Astrocyte (in vitro differentiated cells and primary cell): ENCODE measurements at regions not wholly inside any gene's neighbourhood (a gene's known extent, or its start where the extent isn't known, plus 50 kb on each side); places are given as distances from the start of the nearest gene placed in this dataset.
"Not testable (repeated sequence)": the region's sequence is repeated elsewhere in the genome, so short reads cannot be mapped to it uniquely, and the experiment has no call there.

Experiments
- DNase-seq: peaks from one replicate; pipeline ENCODE4 v3.0.0-alpha.2; 2010; ENCODE audit warnings: low read depth
- FAIRE-seq: peaks from 2 replicates; lab custom pipeline; 2011; peaks lifted over from hg19 to GRCh38; lab: Jason Lieb, UNC
- H2AFZ ChIP-seq: 2 replicates; pipeline ENCODE4 v1.6.0; 2012; ENCODE audit warnings: low read depth, low read length, inconsistent platforms
- H3K27ac ChIP-seq: 2 replicates; pipeline ENCODE4 v1.5.1; 2011; ENCODE audit warnings: low read depth, low read length, inconsistent platforms
- H3K27me3 ChIP-seq: 2 replicates; pipeline ENCODE4 v1.6.0; 2011; ENCODE audit warnings: low read length, inconsistent platforms; ENCODE audit not compliant: insufficient read depth
- H3K36me3 ChIP-seq: 2 replicates; pipeline ENCODE4 v1.5.1; 2011; ENCODE audit warnings: low read length, inconsistent platforms; ENCODE audit not compliant: insufficient read depth
- H3K4me1 ChIP-seq: 2 replicates; pipeline ENCODE4 v1.5.1; 2011; ENCODE audit warnings: low read length, inconsistent platforms; ENCODE audit not compliant: insufficient read depth
- H3K4me2 ChIP-seq: 2 replicates; pipeline ENCODE4 v1.6.0; 2012; ENCODE audit warnings: low read length, inconsistent platforms
- H3K4me3 ChIP-seq: 2 replicates; pipeline ENCODE4 v1.5.1; 2011; ENCODE audit warnings: low read depth, mild to moderate bottlenecking, low read length, inconsistent platforms; ENCODE audit not compliant: insufficient read depth
- H3K79me2 ChIP-seq: 2 replicates; pipeline ENCODE4 v1.6.0; 2012; ENCODE audit warnings: mild to moderate bottlenecking, low read length, inconsistent platforms; ENCODE audit not compliant: insufficient read depth
- H3K9ac ChIP-seq: 2 replicates; pipeline ENCODE4 v1.6.0; 2012; ENCODE audit warnings: mild to moderate bottlenecking, low read length, inconsistent platforms
- H3K9me3 ChIP-seq: 2 replicates; pipeline ENCODE4 v1.5.1; 2012; ENCODE audit warnings: low read depth, mild to moderate bottlenecking, low read length, inconsistent platforms; ENCODE audit not compliant: insufficient read depth
- H4K20me1 ChIP-seq: 2 replicates; pipeline ENCODE4 v1.6.0; 2012; ENCODE audit warnings: low read length, inconsistent platforms; ENCODE audit not compliant: insufficient read depth
- H3K27ac Mint-ChIP-seq: one replicate; pipeline ENCODE4 v1.8.0; 2021; ENCODE audit warnings: mild to moderate bottlenecking, mixed read lengths; ENCODE audit not compliant: unreplicated experiment
- H3K27me3 Mint-ChIP-seq: one replicate; pipeline ENCODE4 v1.8.0; 2021; ENCODE audit warnings: low read depth, mixed read lengths; ENCODE audit not compliant: unreplicated experiment
- H3K36me3 Mint-ChIP-seq: one replicate; pipeline ENCODE4 v1.8.0; 2021; ENCODE audit warnings: low read depth, mixed read lengths; ENCODE audit not compliant: unreplicated experiment
- H3K4me1 Mint-ChIP-seq: one replicate; pipeline ENCODE4 v1.8.0; 2021; ENCODE audit warnings: low read depth, mixed read lengths; ENCODE audit not compliant: unreplicated experiment
- H3K4me3 Mint-ChIP-seq: one replicate; pipeline ENCODE4 v1.8.0; 2021; ENCODE audit warnings: mild to moderate bottlenecking, moderate library complexity, mixed read lengths; ENCODE audit not compliant: unreplicated experiment
- H3K9me3 Mint-ChIP-seq: one replicate; pipeline ENCODE4 v1.8.0; 2021; ENCODE audit warnings: mild to moderate bottlenecking, mixed read lengths; ENCODE audit not compliant: unreplicated experiment
- EZH2 ChIP-seq: IDR thresholded peaks from 2 replicates; pipeline ENCODE4 v1.6.1; 2012; ENCODE audit warnings: mild to moderate bottlenecking, low read length, inconsistent platforms; ENCODE audit not compliant: insufficient read depth
- TF ChIP-seq, protein P1 (sequence below): IDR thresholded peaks from 2 replicates; pipeline ENCODE4 v1.5.1; 2011; ENCODE audit warnings: low read depth, mild to moderate bottlenecking, inconsistent platforms, low read length, moderate library complexity; ENCODE audit not compliant: insufficient read depth

- Histone ChIP-seq H2AFZ (no peak overlapping the region), H3K4me1 (no peaks in the 10 kb centered on the region), H3K27ac (no peak overlapping the region), H3K9me3 (no peaks in the 10 kb centered on the region), H3K4me3 (no peak overlapping the region), H3K36me3 (no peaks in the 10 kb centered on the region), H3K4me2 (no peak overlapping the region), H3K27me3 (no peaks in the 10 kb centered on the region), H3K9ac (no peak overlapping the region), H3K79me2 (no peaks in the 10 kb centered on the region), H4K20me1 (no peaks in the 10 kb centered on the region)
- H3K4me3 Mint-ChIP-seq = no peak overlapping the region
- H3K4me1 Mint-ChIP-seq = no peaks in the 10 kb centered on the region
- FAIRE-seq (no peak), DNase-seq (no peak)
- TF ChIP-seq, protein P1, sequence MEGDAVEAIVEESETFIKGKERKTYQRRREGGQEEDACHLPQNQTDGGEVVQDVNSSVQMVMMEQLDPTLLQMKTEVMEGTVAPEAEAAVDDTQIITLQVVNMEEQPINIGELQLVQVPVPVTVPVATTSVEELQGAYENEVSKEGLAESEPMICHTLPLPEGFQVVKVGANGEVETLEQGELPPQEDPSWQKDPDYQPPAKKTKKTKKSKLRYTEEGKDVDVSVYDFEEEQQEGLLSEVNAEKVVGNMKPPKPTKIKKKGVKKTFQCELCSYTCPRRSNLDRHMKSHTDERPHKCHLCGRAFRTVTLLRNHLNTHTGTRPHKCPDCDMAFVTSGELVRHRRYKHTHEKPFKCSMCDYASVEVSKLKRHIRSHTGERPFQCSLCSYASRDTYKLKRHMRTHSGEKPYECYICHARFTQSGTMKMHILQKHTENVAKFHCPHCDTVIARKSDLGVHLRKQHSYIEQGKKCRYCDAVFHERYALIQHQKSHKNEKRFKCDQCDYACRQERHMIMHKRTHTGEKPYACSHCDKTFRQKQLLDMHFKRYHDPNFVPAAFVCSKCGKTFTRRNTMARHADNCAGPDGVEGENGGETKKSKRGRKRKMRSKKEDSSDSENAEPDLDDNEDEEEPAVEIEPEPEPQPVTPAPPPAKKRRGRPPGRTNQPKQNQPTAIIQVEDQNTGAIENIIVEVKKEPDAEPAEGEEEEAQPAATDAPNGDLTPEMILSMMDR = no peak
- TF ChIP-seq EZH2 = no peak
- no peaks in the 10 kb centered on the region for H3K27me3 Mint-ChIP-seq
- H3K9me3 Mint-ChIP-seq = peaks cover 8% of the 10 kb centered on the region
- no peaks in the 10 kb centered on the region for H3K36me3 Mint-ChIP-seq
- H3K27ac Mint-ChIP-seq = no peak overlapping the region
These were observed 79.3 kb upstream of the KCNJ18 start for GRCh38 chr17:21613071-21613429.

GRCh38 chr17:21626987-21627386 is 65.3 kb upstream of the KCNJ18 start:
- H3K27ac Mint-ChIP-seq, H3K4me3 Mint-ChIP-seq, H2AFZ ChIP-seq, DNase-seq, H3K4me1 ChIP-seq, H3K27ac ChIP-seq, H3K4me3 ChIP-seq, H3K4me1 Mint-ChIP-seq, H3K4me2 ChIP-seq, H3K36me3 Mint-ChIP-seq, FAIRE-seq, H3K27me3 ChIP-seq, H4K20me1 ChIP-seq, H3K9me3 Mint-ChIP-seq, H3K27me3 Mint-ChIP-seq, H3K9me3 ChIP-seq, H3K79me2 ChIP-seq, H3K36me3 ChIP-seq, H3K9ac ChIP-seq: not testable (repeated sequence)
